HepG2 (cell line): ENCODE measurements at regions not wholly inside any gene's neighbourhood (a gene's known extent, or its start where the extent isn't known, plus 50 kb on each side); places are given as distances from the start of the nearest gene placed in this dataset.

Experiments used
- ATAC-seq: fragments of 200-7000 bp; cut with Tn5 transposase; 3 replicates; pipeline ENCODE4 v1.9.1; 2020; ENCODE audit warnings: mild to moderate bottlenecking, moderate library complexity
- BruUV-seq: library from RNA; stranded (reverse); fragments of 400-500 nt; replicated peaks from 2 replicates; lab custom pipeline; 2021; lab: Mats Ljungman, UMichigan
- CTCF ChIA-PET: fragments of 300-600 bp; formaldehyde crosslinking; extraction: SDS; loops from one replicate; lab custom pipeline; 2021; ENCODE audit warnings: low total read pairs, inconsistent platforms, low intra/inter-chr PET ratio; lab: Yijun Ruan, JAX
- POLR2A ChIA-PET: fragments of 350-600 bp; sonication (Branson Sonifier 250); formaldehyde crosslinking; loops from one replicate; lab custom pipeline; 2020; ENCODE audit warnings: antibody characterized with exemption, inconsistent platforms; lab: Yijun Ruan, JAX
- DNase-seq: peaks from one replicate; pipeline ENCODE4 v3.0.0-alpha.2; 2015; ENCODE audit warnings: low spot score
- FAIRE-seq: peaks from 3 replicates; lab custom pipeline; 2011; peaks lifted over from hg19 to GRCh38; lab: Jason Lieb, UNC
- H2AFZ ChIP-seq: one replicate; pipeline ENCODE4 v1.6.1; 2011; ENCODE audit warnings: low read length, inconsistent platforms
- H3K27ac ChIP-seq: fragments of 300-600 bp; 3 replicates; pipeline ENCODE4 v1.8.0; 2011; ENCODE audit warnings: mixed run types, mild to moderate bottlenecking, mixed read lengths, low read length, inconsistent platforms; ENCODE audit not compliant: insufficient read depth; ENCODE audit errors: extremely low read length
- H3K27me3 ChIP-seq, 2 experiments: fragments of 200-600 bp in 1 of 2; 2 replicates in 1 of 2; 3 replicates in 1 of 2; pipeline versions ENCODE4 v1.6.0 to v1.8.0; 2011; ENCODE audit warnings: low read length in 2 of 2, mild to moderate bottlenecking in 2 of 2, moderate library complexity in 2 of 2, inconsistent platforms in 1 of 2; ENCODE audit not compliant: insufficient read depth in 2 of 2, control insufficient read depth in 1 of 2
- H3K36me3 ChIP-seq, 2 experiments: fragments of 200-600 bp in 1 of 2; replicated peaks in 1 of 2; 2 replicates in 1 of 2; 3 replicates in 1 of 2; pipeline versions ENCODE4 v1.5.1 to v1.8.0; 2011; ENCODE audit warnings: low read length in 2 of 2, inconsistent platforms in 1 of 2; ENCODE audit not compliant: insufficient read depth in 2 of 2, control insufficient read depth in 1 of 2
- H3K4me1 ChIP-seq: 2 replicates; pipeline ENCODE4 v1.5.1; 2012; ENCODE audit warnings: low read length, inconsistent platforms; ENCODE audit not compliant: insufficient read depth
- H3K4me2 ChIP-seq: 2 replicates; pipeline ENCODE4 v1.6.0; 2011; ENCODE audit warnings: low read depth, low read length, inconsistent platforms
- H3K4me3 ChIP-seq, 3 experiments: fragments of 200-600 bp in 1 of 3; sonication (generic), shearing (Covaris generic) in 1 of 3; replicated peaks in 1 of 3; 2 replicates each; pipeline ENCODE4 v1.5.1; 2011 to 2016; ENCODE audit warnings: low read length in 3 of 3, inconsistent platforms in 2 of 3, low read depth in 2 of 3, mild to moderate bottlenecking in 2 of 3, control low read depth in 1 of 3, mixed read lengths in 1 of 3; ENCODE audit not compliant: insufficient read depth in 1 of 3
- H3K79me2 ChIP-seq: one replicate; pipeline ENCODE4 v1.6.1; 2011; ENCODE audit warnings: low read length, inconsistent platforms; ENCODE audit not compliant: insufficient read depth
- H3K9ac ChIP-seq: 2 replicates; pipeline ENCODE4 v1.6.0; 2011; ENCODE audit warnings: mild to moderate bottlenecking, low read depth, low read length, inconsistent platforms; ENCODE audit not compliant: insufficient read depth
- H3K9me3 ChIP-seq: 2 replicates; pipeline ENCODE4 v1.5.1; 2012; ENCODE audit warnings: mild to moderate bottlenecking, low read length
- H4K20me1 ChIP-seq: 2 replicates; pipeline ENCODE4 v1.6.0; 2011; ENCODE audit warnings: inconsistent platforms, mild to moderate bottlenecking, low read length, moderate library complexity; ENCODE audit not compliant: insufficient read depth
- SMARCE1 ChIP-seq: fragments of 450-650 bp; IDR thresholded peaks from 2 replicates; pipeline ENCODE4 v1.6.1; 2017; ENCODE audit warnings: borderline replicate concordance
- ZNF747 ChIP-seq: sonication (generic); formaldehyde crosslinking; IDR thresholded peaks from 2 replicates; pipeline ENCODE4 v1.8.1; 2023; ENCODE audit warnings: missing genetic modification reagents, mild to moderate bottlenecking, borderline replicate concordance
- WGBS: methylation state at CpG from one replicate; pipeline ENCODE4 v1.1.6; 2017; ENCODE audit warnings: low lambda C conversion rate; 5-methylcytosine and 5-hydroxymethylcytosine counted together
- in situ Hi-C: cut with HindIII; loops from 2 replicates; pipeline ENCODE4 v1.10.0; 2017; ENCODE audit warnings: low pct_unique_long_range_greater_than_20kb; ENCODE audit not compliant: extremely low pct_ligation_motif_present
- intact Hi-C: fragments of 100-400 bp; cut with micrococcal nuclease; formaldehyde crosslinking; loops from one replicate; pipeline ENCODE4 v1.10.0; 2022; ENCODE audit not compliant: unreplicated experiment
- TF ChIP-seq, protein P1 (sequence below): IDR thresholded peaks from 2 replicates; pipeline ENCODE4 v1.6.1; 2012; ENCODE audit warnings: low read length, improper control_type of control experiment
- TF ChIP-seq, protein P2 (sequence below), 2 experiments: sonication (generic) in 1 of 2; formaldehyde crosslinking in 1 of 2; IDR thresholded peaks; 2 replicates each; pipeline versions ENCODE4 v1.4.0 to v1.6.1; 2018 to 2020; ENCODE audit warnings: missing genetic modification reagents in 2 of 2, borderline replicate concordance in 1 of 2, low read depth in 1 of 2, mild to moderate bottlenecking in 1 of 2, missing biosample characterization in 1 of 2
- TF ChIP-seq, protein P3 (sequence below): sonication (generic); formaldehyde crosslinking; IDR thresholded peaks from 2 replicates; pipeline ENCODE4 v1.8.1; 2023; ENCODE audit warnings: missing genetic modification reagents, inconsistent platforms, borderline replicate concordance

DNA sequence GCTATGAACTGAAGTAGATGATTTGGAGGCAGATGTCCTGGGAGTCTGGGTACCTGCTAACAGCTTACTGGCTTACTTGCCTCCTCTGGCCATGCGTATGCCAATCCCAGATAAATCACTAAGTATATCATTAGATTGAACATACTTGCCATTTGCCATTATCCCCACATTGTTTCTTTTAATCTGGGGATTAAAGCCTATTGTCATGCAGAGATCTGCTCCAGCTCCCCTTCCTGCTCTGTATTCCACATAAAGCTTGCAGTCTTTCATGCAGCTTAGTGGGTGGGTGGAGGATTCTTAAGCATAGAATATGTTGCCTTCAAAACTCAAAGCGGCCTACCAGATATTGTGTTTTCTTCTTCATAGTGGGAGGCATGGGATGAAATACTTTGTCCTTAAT, 311.8 kb upstream of the MMADHC start:
- Histone ChIP-seq H3K4me1 (no peaks in the 10 kb centered on the region), H3K4me2 (no peak overlapping the region), H3K79me2 (no peaks in the 10 kb centered on the region), H3K27ac (no peak overlapping the region), H3K4me3 (no peak overlapping the region), H3K9ac (no peak overlapping the region), H2AFZ (no peak overlapping the region), H3K9me3 (peaks cover 31% of the 10 kb centered on the region; the same call in 1 of the 2 replicates), H3K36me3 (no peaks in the 10 kb centered on the region), H4K20me1 (no peaks in the 10 kb centered on the region), H3K27me3 (peaks cover 0 to 1% of the 10 kb centered on the region in 2 experiments; a peak in 1 of 5 replicates)
- in situ Hi-C loops: no loop called here
- CTCF ChIA-PET: no interaction called here
- DNase-seq (no peak), ATAC-seq (no peak), FAIRE-seq (no peak)
- BruUV-seq: no TSS peak
- whole genome bisulfite sequencing: 40% methylated on average over 2 of the region's 2 CpGs
- intact Hi-C loops: no loop called here
- TF ChIP-seq, protein P1, sequence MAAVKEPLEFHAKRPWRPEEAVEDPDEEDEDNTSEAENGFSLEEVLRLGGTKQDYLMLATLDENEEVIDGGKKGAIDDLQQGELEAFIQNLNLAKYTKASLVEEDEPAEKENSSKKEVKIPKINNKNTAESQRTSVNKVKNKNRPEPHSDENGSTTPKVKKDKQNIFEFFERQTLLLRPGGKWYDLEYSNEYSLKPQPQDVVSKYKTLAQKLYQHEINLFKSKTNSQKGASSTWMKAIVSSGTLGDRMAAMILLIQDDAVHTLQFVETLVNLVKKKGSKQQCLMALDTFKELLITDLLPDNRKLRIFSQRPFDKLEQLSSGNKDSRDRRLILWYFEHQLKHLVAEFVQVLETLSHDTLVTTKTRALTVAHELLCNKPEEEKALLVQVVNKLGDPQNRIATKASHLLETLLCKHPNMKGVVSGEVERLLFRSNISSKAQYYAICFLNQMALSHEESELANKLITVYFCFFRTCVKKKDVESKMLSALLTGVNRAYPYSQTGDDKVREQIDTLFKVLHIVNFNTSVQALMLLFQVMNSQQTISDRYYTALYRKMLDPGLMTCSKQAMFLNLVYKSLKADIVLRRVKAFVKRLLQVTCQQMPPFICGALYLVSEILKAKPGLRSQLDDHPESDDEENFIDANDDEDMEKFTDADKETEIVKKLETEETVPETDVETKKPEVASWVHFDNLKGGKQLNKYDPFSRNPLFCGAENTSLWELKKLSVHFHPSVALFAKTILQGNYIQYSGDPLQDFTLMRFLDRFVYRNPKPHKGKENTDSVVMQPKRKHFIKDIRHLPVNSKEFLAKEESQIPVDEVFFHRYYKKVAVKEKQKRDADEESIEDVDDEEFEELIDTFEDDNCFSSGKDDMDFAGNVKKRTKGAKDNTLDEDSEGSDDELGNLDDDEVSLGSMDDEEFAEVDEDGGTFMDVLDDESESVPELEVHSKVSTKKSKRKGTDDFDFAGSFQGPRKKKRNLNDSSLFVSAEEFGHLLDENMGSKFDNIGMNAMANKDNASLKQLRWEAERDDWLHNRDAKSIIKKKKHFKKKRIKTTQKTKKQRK: no peak
- TF ChIP-seq, protein P2, sequence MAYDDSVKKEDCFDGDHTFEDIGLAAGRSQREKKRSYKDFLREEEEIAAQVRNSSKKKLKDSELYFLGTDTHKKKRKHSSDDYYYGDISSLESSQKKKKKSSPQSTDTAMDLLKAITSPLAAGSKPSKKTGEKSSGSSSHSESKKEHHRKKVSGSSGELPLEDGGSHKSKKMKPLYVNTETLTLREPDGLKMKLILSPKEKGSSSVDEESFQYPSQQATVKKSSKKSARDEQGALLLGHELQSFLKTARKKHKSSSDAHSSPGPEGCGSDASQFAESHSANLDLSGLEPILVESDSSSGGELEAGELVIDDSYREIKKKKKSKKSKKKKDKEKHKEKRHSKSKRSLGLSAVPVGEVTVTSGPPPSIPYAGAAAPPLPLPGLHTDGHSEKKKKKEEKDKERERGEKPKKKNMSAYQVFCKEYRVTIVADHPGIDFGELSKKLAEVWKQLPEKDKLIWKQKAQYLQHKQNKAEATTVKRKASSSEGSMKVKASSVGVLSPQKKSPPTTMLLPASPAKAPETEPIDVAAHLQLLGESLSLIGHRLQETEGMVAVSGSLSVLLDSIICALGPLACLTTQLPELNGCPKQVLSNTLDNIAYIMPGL (CRISPR knock-in tag; IDR thresholded peaks at IDR 0.05; ENCODE audit: borderline replicate concordance in 1 of 2, low read depth in 1 of 2): no peak
- TF ChIP-seq, protein P3, sequence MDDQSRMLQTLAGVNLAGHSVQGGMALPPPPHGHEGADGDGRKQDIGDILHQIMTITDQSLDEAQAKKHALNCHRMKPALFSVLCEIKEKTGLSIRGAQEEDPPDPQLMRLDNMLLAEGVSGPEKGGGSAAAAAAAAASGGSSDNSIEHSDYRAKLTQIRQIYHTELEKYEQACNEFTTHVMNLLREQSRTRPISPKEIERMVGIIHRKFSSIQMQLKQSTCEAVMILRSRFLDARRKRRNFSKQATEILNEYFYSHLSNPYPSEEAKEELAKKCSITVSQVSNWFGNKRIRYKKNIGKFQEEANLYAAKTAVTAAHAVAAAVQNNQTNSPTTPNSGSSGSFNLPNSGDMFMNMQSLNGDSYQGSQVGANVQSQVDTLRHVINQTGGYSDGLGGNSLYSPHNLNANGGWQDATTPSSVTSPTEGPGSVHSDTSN (CRISPR knock-in tag): no peak
- TF ChIP-seq SMARCE1 (no peak), ZNF747 (CRISPR knock-in tag) (no peak)
- POLR2A ChIA-PET: no interaction called here
